ENCODE measurements at regions not wholly inside any gene's neighbourhood (a gene's known extent, or its start where the extent isn't known, plus 50 kb on each side); places are given as distances from the start of the nearest gene placed in this dataset.
"Not testable (repeated sequence)": the region's sequence is repeated elsewhere in the genome, so short reads cannot be mapped to it uniquely, and the experiment has no call there.

GRCh38 chr6:100084316-100084990 is 90.4 kb upstream of the MCHR2 start:
- no peak for DNase-seq

GRCh38 chr6:100078509-100078908 is 84.5 kb upstream of the MCHR2 start:
- DNase-seq, result no peak

- DNase-seq, result no peak
Observed at GRCh38 chr6:100065348-100065747, 71.3 kb upstream of the MCHR2 start.

- DNase-seq, result no peak
Observed at GRCh38 chr6:100062621-100063020, 68.6 kb upstream of the MCHR2 start.

GRCh38 chr6:100057941-100058340 is 63.9 kb upstream of the MCHR2 start:
- no peak for DNase-seq

GRCh38 chr6:100050550-100050949 is 56.5 kb upstream of the MCHR2 start:
- no peak for DNase-seq

GRCh38 chr6:100043961-100044360 is 49.9 kb upstream of the MCHR2 start:
- not testable (repeated sequence) for DNase-seq
